ENCODE measurements at regions not wholly inside any gene's neighbourhood (a gene's known extent, or its start where the extent isn't known, plus 50 kb on each side); places are given as distances from the start of the nearest gene placed in this dataset.
A peak's percentile ranks its signal among the peaks of the same experiment; 100 is the strongest.

DNA sequence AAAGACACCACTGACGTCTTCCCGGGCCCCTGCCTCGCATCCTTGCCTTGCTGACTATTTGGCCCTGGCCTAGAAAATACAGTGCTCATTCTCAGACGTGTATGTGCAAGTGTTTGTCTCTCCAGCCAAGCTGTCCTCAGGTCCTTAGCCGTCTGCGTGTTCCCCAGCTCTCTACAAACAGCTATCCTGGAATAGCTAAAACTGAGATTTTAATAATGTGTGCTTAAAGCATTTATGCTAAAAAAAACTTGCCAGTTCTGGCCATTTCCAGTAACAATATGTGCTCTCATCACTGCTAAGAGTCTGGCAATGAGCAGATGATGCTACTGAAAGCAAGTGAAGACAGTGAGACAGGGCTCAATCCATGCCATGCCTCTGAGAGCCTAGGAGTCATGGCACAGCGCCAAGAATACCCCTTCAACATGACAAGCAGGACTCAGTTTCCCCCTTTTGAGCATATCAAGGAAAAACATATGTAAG is 55.7 kb downstream of the IRF2BP2 start:
- peak; percentile 44 for DNase-seq (ENCODE audit: low spot score)

DNA sequence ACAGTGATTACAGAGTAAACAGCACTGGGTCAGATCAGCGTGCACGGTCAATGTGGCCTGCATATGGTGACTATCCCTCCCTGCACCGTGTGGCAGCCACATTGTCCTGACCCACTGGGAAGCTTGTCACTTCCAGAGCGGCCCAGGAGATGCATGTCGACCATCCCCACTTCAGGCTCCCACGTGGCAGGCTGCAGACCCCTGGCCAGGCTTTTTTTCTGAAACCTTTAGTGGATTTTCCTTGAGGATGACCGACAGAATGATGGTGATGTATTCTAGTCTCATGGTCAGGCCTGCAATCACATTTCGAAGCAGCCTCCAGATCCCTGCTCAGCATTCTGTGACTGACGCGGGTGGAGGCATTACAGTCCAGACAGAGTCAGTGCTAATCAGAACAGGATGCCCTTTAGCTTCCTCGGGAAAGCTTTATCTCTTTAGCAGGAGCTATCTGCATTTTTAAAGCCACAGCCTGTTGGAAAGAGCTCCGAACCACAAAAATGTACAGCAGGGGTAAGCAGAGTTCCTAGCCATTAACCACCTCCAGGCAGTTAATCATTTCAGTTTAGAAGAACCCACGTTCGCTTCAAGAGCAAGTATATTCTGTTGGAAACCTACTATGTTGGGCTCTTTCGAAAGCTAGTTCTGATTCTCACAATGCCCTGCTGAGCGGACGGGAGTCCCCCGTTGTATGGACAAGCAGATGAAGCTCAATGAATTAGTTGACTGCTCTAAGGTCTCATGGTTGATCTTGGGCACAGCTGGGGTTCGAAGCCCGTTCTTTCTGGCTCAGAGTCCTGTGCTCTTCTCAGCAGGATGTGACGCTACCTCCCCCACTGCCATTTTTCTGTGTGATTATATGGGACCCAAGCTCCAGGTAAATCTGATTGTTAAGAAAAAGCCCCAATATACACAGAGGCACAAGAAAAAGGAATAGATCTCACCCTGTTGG is 56.5 kb downstream of the IRF2BP2 start:
- peak; percentile 53 for DNase-seq (ENCODE audit: low spot score)

DNA sequence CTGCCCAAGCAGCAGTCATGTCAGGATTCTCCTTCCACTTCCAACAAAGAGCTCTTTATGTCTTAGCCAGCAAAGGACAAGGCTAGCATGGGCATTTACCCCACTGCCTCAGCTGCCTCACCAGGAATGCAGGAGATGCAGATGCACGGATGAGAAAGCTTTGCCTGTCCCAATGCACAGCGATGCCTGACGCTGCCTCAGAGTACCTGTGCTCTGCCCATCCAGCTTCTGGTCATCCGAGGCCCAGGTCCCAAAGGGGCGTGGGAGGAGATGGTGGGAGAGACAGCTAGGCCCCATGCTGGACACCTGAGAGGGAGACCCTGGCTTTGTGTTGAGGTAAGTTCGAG is 59.0 kb downstream of the IRF2BP2 start:
- peak; percentile 48 for DNase-seq (ENCODE audit: low spot score)

DNA sequence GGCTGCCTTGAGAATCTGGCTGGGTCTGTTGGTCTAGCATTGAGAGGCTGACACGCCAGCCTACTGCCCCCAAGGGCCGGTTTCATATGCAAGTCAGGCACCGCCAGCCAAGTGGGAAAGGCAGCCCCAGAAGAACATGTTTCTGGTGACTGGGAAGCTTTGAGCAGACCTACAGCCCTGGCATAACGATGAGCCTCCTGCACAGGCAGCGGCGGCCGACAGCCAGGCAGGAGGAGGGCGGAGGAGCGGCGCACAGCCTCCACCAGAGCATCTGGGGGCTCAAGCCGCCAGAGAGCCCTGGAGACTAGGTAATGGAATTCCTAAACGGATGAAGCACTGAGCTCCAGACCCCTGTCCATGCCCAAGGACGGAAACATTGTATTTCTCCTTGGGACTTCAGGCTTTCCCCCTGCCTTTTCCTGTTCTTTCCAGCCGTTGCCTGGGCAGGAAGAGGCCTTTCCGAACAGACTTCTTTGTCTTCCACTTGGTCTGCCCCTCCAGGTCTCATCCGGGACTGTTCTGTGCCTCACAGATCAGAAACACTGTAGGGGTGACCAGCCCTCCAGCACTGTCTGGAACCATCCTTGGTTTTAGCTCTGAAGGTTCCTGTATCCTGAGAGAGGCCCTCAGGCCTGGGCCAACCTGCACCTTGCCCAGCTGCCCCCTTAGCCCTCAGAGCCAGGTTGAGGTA is 59.5 kb downstream of the IRF2BP2 start:
- peak; percentile 55 for DNase-seq (ENCODE audit: low spot score)

DNA sequence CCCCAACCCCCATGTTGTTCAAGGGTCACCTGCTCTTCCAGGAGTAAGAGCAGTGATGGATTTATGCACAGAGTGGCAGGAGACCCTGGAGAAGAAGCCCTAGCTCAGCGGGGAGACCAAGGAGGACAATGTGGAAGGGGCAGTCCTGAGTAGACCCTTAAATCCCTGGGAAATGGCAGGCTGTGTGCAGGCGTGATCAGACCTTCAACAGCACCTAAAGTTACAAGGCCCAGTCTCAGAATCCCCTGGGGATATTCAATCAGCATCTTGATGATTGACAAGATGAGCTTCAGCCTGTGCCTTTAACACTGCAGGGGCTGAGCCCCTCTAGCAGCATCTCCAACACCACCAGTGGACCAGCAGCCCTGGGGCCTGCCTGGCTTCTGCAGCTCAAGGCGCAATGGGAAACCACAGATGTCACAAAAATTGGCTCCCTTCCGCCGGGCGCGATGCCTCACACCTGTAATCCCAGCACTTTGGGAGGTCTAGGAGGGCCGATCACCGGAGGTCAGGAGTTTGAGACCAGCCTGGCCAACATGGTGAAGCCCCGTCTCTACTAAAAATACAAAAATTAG is 60.4 kb downstream of the IRF2BP2 start:
- DNase-seq (ENCODE audit: low spot score): peak; percentile 12

DNA sequence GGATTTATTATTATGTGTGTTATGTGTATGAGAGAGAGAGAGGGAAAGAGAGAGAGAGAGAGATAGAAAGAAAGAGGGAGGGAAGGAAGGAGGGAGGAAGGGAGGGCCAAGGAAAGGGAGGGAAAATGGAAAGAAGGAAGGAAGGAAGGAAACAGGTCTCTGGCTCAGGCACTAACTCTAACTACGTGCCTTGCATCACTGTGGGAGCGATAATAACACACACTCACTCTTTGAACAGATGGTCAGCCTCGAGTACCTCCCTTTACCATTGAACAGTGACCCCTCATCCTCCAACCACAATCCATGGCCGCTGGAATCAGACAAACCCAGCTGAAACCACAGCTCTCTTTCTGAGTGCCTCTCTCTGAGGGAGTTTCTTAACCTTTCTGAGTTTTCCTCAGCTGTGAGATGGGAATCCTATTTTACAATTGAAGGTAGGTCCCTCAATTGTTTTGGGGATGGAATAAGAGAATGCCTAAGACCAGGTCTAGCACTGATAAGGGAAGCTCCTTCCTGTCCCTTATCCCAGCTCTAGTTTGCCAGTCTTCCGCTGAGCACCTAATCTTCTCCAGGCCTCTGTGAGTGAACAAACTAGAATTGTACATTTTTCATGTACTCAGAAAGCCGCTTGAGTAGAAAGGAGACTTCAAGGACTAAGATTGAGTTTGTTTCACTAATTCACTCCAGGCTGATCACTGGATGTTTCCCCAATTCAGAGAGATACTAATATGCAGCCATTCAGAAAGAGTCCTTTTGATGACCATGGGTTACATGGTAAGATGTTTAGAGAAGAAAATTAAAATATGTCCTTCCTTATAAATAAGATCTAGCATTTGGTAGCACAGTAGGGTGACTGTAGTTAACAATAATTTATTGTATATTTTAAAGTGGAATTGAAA is 62.8 kb downstream of the IRF2BP2 start:
- peak; percentile 56 for DNase-seq (ENCODE audit: low spot score)

DNA sequence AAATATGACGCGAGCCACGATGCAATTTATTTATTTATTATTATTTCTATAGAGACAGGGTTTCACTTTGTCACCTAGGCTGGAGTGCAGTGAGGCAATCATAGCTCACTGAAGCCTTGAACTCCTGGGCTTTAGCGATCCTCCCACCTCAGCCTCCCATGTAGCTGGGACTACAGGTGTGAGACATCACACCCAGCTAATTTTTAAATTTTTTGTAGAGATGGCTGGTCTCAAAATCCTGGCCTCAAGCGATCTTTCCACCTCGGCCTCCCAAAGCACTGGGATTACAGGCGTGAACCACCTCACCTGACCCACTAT is 63.6 kb downstream of the IRF2BP2 start:
- DNase-seq (ENCODE audit: low spot score): no peak

DNA sequence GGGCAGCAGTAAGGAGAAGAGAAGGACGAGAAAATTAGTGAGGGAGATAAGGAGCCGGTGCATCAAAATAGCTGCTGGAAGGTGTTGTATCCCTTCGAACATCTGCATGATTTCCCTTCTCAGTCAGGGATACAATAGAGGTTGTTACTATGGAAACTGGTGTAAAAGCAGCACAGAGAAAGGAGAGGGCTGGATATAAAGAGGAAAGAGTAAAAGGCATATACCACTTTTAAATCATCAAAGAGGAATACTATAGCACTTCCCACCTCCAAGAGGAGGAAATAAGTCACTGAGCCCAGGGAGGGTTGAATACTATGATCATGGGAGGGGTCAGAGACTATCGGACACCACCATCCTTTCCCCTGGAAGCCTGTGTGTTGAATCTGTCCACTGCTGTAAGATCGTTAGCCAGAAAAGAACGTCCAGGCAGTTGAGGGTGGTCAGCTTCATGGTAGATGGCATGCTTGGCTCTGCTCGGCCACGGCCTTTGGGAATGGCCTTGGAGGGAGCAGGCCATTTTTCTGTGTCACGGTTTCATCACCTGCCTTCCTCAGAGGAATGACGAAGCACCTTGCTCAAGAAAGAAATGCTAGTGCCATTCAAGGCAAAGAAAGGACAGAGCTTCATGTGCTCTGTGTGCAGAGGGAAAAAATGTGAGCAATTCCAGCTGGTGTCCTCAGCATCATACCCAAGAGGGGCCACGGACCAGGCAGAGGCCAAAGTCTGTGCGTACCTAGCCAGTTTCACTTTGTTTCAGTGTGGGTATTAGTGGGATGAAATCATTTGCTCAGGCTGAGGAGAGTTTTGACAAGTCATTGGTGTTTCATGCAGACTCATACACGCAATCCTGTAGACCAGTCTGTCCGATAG is 64.2 kb downstream of the IRF2BP2 start:
- peak; percentile 34 for DNase-seq (ENCODE audit: low spot score)

DNA sequence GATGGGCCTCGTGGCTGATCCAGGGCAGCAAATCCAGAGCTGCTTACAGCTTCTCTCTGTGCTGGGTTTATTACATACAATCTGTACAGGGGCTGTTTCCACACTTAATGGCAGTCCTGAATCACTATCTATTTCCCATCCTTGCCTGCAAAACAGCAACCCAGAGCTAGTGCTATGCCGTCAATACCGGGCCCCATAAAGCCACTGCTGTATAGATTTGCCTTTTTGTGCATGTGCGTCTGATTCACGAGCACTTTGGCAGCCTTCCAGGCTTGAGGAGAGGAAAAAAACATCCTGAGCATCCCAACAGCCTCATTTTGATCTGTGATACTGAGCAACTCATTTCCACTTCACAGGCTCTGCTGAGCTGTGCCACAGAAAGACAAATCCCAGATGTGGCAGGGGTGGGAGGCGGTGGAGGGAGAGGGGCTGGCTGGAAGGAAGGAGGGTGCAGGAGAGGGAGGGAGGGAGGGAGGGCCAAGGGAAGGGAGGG is 65.2 kb upstream of the TARBP1 start:
- DNase-seq (ENCODE audit: low spot score): peak; percentile 77

GRCh38 chr1:234543442-234544086 is 64.6 kb upstream of the TARBP1 start:
- DNase-seq (ENCODE audit: low spot score): no peak

DNA sequence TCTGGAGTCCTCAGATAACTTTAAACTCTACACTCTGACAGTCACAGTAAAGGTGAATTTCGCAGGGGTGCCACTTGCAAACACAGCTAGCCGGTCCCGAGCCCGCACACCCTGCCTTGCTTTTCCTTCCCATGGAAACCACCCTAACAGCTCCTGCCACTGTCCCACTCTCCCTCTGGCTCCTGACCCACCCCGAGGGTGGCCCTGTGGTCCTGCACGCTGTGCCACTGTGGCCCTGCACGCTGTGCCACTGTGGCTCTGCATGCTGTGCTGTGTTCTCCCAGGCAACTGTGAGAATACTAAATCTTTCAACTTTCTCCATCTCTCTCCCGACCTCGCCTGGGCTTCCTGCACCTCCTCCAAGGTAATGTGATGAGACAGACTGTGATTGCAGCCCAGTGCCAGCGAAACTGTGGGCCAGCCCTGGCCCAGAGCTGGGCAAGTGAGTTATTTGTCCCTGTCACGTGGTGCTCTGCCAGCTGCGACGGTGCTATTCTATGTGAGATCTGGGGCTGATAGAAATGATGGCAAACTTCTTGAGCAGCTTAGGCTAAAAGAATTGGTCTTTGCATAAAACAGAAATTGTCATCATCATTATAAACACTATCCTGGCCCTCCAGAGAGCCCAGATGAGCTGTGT is 63.4 kb upstream of the TARBP1 start:
- DNase-seq (ENCODE audit: low spot score): no peak

- DNase-seq (ENCODE audit: low spot score): peak; percentile 51
Observed at GRCh38 chr1:234541286-234541975, 62.5 kb upstream of the TARBP1 start.

DNA sequence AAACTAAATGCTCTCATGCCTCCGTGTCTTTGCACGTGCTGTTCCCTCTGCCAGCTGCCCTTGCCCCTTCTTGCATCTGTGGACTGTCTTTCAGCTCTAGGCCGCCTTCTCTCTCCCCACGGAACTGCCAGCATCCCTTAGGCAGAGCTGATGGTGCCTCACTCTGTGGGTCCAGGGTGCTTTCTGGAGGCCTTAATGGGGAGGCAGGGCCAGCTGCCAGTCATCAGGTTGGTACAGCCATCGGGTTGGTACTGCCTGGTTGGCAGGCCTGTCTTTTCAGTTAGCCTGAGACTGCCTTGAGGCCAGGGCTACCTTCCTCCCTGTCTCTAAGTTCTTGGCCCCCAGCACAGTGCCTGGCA is 61.4 kb upstream of the TARBP1 start:
- DNase-seq (ENCODE audit: low spot score): peak; percentile 47

DNA sequence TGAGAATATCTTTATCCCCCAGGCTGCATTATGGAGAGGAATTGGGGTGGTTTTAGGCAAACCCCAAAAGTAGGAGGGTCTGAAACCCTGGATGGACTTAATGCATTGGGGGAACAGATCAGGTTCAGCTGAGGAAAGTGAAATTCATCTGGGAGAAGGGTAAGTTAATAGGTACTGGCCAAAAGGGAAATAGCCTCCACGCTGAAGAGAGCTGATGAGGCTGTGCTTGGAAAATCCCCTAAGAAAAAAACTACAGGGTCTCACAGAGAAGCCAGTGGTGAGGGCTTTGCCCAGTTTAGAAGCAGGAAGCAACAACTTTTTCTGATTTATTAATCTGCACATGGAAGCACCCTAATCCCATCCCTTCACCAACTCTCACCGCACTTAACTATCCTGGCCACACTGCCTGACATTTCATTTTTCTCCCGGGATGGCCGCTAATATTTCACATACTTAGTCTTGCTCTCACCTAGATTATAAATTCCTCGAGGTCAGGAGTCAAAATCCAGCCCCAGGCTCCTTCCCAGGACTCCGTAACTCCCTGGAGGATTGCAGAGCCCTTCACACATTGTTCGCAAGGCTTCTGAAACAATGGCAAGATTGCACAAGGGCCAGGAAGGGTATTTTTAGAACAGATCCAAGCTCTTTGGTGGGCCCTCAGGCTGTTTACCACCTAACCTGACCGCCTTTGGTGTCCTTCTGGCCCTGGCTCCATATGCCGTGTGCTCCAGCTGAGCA is 60.9 kb upstream of the TARBP1 start:
- DNase-seq (ENCODE audit: low spot score): peak; percentile 46

DNA sequence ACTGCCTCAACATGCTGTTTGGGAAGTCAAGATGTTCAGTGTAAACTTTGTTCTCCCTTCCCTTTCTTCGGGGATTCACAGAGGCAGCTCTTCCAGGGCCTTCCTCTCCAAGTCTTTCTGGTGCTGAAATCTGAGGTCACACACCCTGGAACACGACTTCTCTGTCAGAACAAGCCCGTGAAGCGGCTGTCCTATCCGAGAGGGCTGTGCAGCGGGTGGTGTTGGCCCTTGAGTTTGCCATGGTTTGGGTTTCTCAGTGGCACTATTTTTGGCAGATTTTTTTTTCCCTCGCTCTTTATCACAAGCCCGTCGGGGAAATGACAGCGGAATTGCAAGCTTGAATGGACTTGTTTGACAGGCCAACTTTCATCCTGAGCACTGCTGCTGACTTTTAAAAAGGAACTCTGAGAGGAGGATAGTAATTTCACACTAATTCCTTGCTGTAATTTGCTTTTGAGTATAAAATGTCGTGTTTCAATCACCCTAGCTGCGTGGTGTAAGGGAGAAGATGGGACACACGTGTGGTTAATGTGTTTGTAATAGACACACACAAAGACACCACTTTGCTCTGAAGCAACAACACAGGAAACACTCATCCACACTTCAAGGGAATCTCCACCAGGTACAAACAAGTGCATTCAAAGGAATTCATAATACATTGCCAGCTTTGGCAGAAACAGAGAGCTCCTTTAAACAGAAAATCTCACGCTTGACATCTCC is 60.1 kb upstream of the TARBP1 start:
- DNase-seq (ENCODE audit: low spot score): peak; percentile 67

GRCh38 chr1:234538062-234538731 is 59.2 kb upstream of the TARBP1 start:
- DNase-seq (ENCODE audit: low spot score): no peak

DNA sequence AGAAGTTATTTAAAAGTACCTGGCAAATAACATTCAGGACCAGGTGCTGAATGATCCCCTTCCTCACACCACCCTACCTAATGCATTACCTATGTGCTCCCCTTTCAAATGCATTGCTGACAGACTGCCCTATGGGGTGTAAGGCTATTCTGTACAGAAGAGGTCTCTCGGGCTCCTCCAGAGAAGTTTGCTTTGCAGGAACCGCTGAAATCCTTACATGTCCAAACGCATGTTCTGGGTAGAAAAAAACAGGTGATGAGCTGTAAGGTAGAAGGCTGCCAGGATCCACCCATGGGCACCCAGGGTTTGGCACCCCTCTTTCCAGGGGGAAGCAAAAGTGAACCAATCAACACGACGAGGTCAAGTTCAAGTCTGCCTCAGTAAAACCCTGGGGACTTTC is 58.3 kb upstream of the TARBP1 start:
- no peak for DNase-seq (ENCODE audit: low spot score)

Measured in left forelimb (tissue), 1 donor.